LoVo (cell line): ENCODE measurements at regions not wholly inside any gene's neighbourhood (a gene's known extent, or its start where the extent isn't known, plus 50 kb on each side); places are given as distances from the start of the nearest gene placed in this dataset.

Source experiments
- DNase-seq: peaks from one replicate; pipeline ENCODE4 v3.0.0-alpha.2; 2016; ENCODE audit warnings: low spot score

DNA sequence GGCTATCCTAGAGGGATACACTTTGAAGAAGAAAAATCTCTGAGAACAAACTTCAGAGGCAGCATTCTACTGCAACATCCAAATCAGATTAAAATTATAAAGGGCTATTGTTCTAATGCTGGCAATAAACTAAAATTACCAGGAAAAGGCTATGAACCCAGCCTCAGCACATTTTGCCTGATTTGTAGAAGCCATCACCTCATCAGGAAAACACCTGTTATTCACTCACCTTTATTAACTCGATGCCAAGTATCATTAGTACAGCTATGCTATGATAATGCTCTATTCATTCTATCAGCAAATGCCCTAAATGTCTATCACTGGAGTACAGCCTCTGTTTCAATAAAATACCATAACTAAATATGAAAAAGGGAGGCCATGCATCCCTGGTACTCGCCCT is 510.2 kb downstream of the RASEF start:
- no peak for DNase-seq

DNA sequence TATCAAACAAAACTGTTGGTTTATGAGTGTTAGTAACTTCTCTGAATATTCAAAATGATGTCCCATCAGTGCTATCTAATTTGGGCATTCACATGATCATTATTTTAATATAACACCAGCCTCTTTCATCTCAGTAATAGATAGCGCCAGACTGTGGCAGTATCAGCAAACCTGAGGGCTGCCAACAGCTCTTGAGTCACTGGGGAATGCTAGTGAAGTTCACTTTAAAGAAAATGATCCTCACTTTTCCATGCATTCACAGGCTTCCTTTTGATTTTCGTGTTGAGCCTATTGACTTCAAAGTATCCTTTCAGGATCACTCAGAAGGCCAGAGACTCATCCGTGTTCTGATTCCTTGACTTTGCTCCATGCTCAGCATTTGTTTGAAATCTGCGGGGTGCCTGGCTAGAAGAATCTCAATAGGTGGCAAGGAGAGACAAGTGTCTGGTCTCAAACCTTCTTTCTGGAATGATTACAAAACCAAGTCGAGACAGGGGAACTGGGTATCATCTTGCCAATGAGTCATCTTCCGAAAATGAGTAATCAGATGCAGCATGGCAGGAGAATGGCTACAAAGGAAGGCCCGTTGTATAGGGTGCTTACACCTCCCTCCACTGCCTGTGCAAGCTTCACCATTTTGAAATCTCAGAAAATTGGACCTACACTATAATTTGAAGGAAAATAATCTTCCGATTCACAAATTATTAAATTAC is 509.1 kb downstream of the RASEF start:
- no peak for DNase-seq

DNA sequence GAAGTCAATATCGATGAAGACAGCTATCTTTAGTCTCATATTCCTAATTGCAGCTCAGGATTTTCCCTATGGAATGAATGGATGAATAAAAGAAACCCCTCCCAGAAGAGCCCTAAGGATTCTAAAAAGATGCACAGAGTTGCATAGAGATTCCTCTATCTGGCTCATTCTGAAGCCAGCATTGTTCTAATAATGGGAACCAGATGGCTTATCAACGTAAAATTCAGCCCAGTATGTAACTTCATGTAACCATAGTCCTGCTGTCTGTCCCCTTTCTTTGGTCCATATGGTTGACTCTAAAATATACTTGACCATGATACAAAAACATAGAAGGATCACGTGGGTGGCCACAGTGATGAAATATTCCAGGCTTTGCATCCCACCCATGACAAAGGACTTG is 508.6 kb downstream of the RASEF start:
- no peak for DNase-seq

DNA sequence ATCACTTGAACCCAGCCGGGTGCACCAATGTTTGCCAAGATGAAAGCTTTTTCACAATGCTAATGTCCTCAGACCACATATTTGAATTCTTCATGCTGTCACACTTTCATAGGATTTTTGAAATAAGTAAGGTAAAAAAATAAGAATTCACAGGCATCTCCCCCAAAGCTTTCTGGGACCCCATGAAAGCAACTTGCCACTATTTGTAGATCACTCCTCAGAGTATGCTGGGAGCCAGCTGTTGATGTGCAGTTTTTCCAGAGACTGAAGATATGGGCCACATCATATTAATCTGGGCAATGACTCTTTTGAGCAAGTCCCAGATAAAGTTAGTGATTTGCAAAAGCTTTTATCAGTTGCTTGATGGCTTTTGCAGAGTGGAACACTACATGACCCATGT is 507.9 kb downstream of the RASEF start:
- no peak for DNase-seq

DNA sequence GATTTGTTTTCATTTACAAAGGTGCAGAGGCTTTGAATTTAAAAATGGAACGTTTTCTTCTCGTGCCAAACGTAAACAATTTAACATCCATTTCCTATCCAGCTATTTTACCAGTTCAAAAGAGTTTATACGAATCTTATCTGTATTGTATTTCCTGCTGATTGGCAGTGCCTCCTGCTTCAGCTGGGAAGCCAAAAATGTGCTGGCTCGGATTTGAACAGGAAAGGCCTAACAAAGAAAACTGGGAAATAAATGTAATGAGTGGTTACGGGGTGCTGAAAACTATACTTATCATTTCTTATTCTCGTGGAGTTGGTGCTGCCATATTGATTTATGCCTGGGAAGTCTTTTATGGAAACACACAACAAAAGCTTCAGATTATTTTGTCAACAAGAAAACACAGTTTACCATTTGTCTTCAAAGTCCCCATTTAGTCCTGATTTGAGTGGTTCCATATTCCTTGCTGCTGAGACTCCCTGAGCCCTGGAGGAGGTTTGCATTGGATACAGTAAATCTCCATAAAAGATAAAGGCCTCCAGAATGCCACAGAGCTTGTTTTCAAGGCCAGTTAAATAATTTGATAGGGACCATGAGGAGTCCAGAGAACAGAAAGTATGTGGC is 507.4 kb downstream of the RASEF start:
- no peak for DNase-seq

DNA sequence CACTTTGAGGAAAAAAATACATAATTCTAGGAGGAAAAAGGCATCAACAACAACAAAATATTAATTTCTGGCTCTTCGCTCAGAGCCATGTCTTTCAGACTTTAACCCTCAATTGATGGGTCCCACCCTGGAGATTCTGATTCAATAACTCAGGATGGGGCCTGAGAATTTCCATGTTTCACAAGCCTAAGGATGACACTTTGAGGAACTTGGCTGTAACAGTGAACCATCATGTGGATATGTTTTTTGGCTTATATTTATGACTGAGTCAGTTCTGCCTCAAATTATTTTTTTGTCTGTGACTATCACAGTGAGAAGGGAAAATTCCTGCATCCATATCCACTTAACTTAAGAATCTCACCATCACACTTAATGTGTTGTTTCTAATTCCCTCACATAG is 504.6 kb downstream of the RASEF start:
- DNase-seq = no peak

DNA sequence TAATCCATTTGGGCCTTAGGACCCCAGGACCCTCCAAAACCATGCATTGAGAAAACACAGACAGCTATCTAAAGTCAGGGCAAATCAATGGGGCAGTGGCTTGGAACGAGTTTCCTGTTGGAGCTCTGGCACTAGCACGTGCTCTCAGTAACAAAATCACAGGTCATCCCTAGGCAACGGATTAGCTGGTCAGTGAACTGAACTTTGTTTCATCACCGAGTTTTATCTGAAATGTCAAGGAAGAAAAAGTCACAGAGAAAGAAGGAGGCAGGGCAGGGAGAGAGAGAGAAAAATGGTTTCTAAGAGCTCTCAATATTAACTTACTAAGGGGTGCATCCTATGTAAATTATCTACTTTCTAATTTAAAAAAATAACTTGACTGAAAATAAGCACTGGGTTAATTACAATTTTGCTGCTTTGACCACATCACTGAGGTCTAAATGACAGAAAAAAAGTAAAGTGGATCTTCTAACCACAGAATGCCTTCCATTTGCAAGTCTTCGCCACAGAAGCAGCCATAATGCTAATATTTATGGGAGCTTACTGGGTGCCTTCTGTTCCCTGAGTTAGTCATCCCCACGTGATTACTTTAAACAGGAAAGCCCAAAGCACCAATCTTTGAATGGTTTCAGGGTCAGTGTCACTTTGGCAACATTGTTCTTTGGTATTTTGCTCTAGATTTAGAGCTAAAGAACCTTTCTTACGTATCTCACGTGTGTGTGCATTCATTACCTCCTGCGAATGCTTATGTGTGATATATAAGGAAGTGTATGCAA is 503.9 kb downstream of the RASEF start:
- DNase-seq = no peak

DNA sequence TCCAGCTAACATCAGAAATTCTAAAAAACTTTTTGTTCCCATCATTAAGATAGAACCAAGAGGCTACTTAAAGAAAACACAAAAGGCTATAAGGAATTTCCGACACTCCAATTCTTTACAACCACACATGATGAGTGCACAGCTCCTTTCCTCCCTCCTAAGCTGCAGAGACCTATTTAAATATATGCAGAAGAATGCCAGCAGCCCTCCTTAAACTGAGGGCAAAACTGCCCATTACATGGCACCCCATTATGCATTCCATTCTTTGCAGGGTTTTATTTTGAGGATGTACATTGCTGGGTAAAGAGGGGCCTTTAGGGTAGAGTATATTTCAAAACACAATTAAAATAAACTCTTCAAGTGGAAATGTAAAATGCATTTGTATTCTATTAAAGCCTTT is 502.9 kb downstream of the RASEF start:
- no peak for DNase-seq

DNA sequence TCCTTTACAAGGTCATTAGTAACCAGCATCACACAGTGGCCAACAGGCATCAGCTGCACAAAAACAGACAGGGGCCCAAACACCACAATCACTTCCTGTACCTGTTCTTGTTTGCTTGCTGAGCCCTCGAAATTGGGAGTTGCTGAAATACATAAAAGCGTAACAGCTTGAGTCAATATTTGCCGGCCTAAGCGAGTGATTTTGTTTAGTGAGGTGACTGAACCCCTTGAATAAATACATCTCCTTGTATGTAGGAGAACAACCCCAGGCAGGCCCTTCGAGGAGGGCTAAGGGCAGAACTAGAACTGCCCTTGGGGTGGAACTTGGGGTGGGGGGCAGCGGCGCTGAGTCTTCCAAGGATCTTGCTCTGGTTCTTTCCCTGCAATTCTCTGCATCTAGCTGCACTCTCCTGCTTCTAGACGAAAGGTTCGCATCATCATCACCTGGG is 502.5 kb downstream of the RASEF start:
- DNase-seq = no peak

DNA sequence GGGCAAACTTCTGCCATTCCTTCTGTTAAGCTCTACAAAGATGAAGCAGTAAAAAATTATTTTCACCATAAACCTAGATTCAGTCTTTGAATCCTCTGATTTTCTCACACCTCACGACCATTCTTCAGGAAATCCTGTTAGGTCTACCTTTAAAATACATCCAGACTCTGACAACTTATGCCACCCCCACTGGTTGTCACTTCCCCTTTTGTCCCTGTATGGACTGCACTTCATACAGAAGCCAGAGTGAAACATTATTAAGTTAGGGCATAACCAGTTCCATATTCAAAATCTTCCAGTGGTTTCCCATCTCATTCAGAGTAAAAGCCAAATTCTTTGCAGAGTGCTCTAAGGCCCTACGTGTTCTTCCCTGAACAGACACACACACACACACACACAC is 499.8 kb downstream of the RASEF start:
- no peak for DNase-seq

DNA sequence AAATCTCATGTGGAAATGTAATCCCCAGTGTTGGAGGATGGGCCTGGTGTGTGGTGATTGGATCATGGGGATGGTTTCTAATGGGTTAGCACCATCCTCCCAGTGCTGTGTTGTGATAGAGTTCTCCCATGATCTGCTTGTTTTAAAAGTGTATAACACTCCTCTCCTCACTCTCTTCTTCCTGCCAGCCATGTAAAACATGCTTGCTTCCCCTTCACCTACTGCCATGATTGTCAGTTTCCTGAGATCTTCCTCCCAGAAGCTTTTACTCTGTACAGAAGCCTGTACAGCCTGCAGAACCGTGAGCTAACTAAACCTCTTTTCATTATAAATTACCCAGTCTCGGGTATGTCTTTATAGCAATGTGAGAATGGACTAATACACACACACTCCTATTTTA is 499.1 kb downstream of the RASEF start:
- DNase-seq = no peak

DNA sequence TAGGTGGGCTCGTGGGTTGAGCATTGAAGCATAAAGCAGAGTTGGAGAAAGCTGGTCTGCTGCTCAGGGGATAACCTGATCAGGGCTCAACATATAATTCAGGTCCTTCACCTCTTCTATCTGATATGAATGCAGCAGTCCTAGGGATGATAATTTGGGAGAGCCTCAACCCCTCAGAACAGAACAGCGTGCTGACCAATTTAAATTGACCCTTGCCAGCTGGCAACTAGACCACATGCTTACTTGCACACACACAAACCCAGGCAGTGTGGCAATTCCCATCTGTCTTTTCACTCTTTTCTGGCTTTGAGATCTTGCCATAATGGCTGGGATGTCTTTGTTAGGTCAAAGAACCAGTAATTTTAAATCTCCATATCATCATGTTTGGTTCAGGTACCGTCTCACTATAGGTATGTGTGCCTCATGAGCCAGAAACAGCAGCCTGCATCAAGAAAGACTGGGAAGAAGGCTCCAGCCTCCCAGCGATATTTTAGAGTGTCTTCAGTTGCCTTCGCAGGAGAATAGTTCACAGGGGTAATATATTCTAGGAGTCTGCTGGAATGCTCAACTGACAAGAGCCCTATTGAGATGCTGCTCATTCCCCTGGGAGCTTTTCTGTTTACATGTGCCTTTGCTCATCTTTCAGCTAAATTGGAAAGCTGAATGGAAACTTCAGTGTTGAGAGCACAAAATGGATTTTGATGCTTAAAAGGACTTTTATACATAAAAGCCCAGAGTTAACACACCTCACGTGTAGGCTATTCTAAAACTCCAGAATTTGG is 497.6 kb downstream of the RASEF start:
- no peak for DNase-seq

DNA sequence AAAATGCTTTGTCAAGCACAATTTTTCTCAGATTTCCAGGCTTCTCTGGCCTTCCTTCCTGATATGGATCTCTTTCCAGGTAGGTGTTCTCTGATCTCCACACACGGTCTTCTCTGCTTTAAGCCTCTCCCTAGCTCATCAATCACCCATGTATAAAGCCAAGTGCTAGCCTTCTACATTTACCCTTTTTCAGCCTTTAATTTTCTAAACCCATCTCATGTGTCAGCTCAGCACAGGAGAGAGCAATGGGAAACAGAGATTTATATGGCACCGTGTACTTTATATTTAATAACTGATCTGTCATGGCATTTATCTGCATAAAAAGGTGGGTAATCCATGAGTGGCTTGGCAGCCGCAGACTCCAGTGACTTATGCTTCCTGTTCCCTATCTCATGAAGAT is 495.0 kb downstream of the RASEF start:
- no peak for DNase-seq

DNA sequence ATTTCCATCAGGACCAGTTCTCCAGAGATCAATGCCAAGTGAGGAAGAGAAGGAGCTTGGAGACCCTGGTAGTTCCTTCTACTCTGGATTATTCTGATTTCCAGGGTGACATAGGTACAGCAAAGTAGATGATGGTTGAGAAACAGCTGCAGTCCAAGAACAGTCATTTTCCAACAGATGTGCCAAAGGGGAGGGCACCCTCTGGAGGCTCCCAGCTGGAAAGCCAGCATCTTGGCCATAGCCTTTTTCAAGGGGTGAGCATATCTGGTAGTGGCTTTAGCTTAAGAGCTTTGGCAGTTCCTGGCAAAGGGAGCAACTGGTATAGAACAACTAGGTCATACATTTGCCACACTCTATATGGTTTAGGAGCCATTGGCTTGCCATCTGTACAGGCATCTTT is 492.7 kb downstream of the RASEF start:
- no peak for DNase-seq

DNA sequence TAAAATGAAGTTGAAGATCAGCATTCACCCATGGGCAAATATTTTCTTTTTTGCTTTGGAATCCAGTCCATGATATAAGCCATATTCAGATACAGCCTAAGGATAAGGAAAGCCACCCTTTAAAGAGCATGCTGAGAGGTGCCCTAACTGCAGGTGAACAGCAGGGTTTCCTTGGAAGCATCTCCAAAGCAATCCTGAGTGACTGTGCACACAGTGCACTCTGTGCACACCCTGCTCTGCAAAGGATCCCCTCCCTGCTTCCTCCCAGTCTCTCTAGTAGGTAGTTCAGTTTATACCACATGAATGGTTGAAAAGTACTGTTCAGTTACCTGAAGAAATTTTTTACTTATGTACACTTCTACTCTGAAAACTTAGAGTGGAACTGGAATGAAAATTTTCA is 491.4 kb downstream of the RASEF start:
- no peak for DNase-seq

DNA sequence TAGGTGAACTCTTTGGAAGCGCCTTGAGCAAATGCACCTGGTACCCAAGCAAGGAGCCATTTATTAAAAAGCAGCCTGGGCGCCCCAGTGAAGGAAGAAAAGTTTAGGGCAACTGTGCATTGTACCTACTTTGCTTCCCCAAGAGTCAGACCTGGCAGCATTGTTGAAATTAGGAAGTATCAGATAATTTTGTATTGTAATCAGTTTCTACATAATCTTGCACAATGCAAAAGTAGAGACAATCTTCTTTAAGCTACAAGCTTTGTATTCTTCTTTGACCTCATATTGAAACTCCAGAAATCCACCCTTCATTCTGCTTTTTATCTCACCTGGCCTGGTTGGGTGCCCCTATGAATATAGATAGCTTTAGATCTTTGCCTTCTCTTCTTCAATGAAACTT is 490.8 kb downstream of the RASEF start:
- DNase-seq = no peak

DNA sequence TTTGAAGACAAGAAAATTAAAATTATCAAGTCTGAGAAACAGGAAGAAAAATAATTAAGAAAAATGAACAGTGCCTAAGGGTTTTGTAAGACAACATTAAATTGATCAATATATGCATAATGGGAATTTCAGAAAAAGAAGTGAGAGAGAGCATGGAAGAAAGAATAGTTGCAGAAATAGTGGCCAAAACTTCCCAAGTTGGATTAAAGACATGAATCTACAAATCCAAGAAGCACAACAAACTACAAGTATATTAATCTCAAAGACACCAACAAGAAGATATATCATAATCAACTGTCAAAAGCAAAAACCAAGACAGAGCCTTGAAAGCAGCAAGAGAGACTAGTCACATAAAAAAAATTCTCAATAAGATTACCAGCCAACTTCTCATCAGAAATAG is 488.0 kb downstream of the RASEF start:
- DNase-seq = no peak

DNA sequence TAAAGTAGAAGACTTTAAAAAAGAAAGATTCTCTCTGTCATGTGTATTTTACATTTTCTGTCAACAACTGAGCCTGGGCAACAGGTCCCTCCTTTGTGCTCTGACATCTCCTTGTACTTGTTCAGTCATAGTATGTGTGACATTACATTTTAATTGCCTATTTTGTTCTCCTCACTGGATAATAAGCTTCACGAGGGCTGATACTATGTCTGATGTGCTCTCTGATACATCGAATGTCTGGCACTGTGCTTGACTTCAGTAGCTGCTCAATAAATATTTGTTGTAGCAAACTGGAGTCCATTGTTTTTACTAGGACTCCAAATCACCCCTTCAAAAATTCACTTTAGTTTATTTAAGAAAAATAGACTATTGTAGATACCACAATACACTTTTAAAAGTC is 482.0 kb downstream of the RASEF start:
- DNase-seq = no peak

DNA sequence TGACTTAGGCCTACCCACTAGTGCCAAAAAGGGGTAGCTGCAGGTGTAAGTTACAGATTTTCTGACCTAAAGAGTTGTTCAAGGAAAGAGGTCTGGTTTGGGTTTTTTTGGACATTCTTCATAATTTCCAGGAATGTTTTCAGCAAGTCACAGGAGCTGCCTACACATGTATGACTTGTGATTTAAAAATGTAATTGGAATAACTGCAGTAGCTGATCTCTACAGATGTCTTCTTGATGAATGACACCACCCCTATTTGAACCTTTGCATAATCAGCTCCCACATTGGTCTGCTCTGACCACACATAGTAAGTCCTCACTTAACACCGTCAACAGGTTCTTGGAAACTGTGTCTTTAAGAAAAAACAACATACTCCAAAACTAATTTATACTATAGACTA is 481.4 kb downstream of the RASEF start:
- DNase-seq = no peak

DNA sequence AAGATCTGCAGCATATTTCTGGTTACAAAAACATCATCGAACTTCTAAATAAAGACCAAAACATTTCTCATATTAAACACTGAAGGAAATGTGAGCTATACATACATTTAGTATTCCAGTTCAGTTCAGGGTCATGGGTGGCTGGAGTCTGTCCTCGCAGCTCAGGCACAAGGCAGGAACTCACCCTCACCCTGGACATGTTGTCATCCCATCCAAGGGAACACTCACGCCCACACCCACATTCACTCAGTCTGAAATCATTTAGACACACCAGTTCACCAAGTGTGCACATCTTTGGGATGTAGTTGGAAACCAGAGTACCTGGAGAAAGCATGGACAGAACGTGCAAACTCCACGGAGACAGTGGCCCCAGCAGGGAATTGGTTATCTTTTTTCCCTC is 481.0 kb downstream of the RASEF start:
- no peak for DNase-seq

DNA sequence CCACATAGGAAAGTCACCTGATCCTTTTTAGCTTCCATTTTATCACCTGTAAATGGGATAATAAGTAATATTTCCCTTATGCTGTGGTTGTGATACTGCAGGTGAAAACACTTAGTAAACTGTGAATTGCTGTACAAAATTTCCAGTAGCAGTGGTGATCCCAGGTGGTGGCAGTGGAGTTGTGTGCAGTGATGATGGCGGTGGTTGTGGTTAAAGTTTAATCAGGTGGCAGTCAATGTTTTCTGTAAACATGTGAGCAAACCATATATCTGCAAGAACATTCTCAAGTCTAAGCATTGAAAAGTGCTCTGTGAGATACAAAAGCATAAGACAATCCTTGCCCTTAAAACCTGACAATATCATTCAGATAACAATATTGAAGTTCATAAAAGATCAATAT is 480.2 kb downstream of the RASEF start:
- no peak for DNase-seq

DNA sequence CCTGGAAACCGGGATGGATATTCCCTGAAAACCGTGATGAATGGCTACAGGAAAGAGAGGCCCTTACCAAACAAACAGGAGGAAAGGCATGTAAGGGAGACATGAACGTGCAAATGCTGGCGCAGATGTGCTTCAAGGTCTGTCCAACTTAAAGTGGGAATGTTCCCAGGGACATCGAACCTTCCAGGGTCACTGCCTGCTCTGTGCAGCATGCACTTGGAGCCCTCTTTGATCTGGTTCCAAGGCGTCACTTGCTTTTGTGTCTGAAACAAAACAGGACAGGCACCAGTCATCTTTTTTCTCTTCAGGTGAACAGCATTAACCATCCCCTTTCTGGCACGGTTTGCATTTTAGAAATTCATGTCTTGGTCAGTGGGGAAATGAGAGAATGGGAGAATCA is 479.4 kb downstream of the RASEF start:
- DNase-seq = no peak
